HCT116 (cell line): ENCODE measurements at regions not wholly inside any gene's neighbourhood (a gene's known extent, or its start where the extent isn't known, plus 50 kb on each side); places are given as distances from the start of the nearest gene placed in this dataset.

Experiments
- ATAC-seq: fragments of 200-7000 bp; cut with Tn5 transposase; 2 replicates; pipeline ENCODE4 v1.9.1; 2020; ENCODE audit warnings: mild to moderate bottlenecking, moderate library complexity
- BruUV-seq: library from RNA; stranded (reverse); fragments of 400-500 nt; replicated peaks from 2 replicates; lab custom pipeline; 2021; lab: Mats Ljungman, UMichigan
- CTCF ChIA-PET: fragments of 300-600 bp; sonication (Branson Sonifier 250); formaldehyde crosslinking; loops from one replicate; lab custom pipeline; 2021; ENCODE audit warnings: antibody characterized with exemption; lab: Charles Lee
- POLR2A ChIA-PET: fragments of 300-600, 350-600 bp; sonication (Branson Sonifier 250); formaldehyde crosslinking; loops from one replicate; lab custom pipeline; 2021; ENCODE audit warnings: antibody characterized with exemption; lab: Charles Lee
- RAD21 ChIA-PET, 2 experiments: fragments of 300-600 bp; sonication (Branson Sonifier 250); formaldehyde crosslinking; loops; one replicate each; lab custom pipeline; 2023; ENCODE audit warnings: low total read pairs in 2 of 2; ENCODE audit not compliant: uncharacterized antibody in 2 of 2, unreplicated experiment in 2 of 2, low non-redundant PET in 1 of 2; lab: Charles Lee
- DNase-seq: peaks from one replicate; pipeline ENCODE4 v3.0.0-alpha.2; 2010; ENCODE audit warnings: low read depth, low spot score
- H2AFZ ChIP-seq: fragments of 200-600 bp; shearing (Covaris generic), sonication (generic); 2 replicates; pipeline ENCODE4 v1.6.1; 2017; ENCODE audit warnings: low read depth, mixed run types, mixed read lengths, antibody characterized with exemption, low read length; ENCODE audit not compliant: poor library complexity, severe bottlenecking
- H3K27ac ChIP-seq: 2 replicates; pipeline ENCODE4 v1.5.1; 2012; ENCODE audit warnings: low read depth, low read length
- H3K27me3 ChIP-seq: fragments of 200-600 bp; sonication (generic); 2 replicates; pipeline ENCODE4 v1.6.1; 2016; ENCODE audit warnings: mixed run types, low read length, mixed read lengths; ENCODE audit not compliant: insufficient read depth
- H3K36me3 ChIP-seq, 2 experiments: fragments of 200-500 bp in 1 of 2; fragments of 200-600 bp in 1 of 2; sonication (Bioruptor generic) in 1 of 2; sonication (generic) in 1 of 2; 2 replicates each; pipeline versions ENCODE4 v1.5.1 to v1.6.1; 2014 to 2016; ENCODE audit warnings: low read length in 2 of 2, inconsistent platforms in 1 of 2, mixed read lengths in 1 of 2, mixed run types in 1 of 2; ENCODE audit not compliant: insufficient read depth in 2 of 2, control insufficient read depth in 1 of 2
- H3K4me1 ChIP-seq, 2 experiments: fragments of 200-600 bp in 1 of 2; sonication (generic) in 1 of 2; 2 replicates each; pipeline versions ENCODE4 v1.5.1 to v1.6.1; 2012 to 2017; ENCODE audit warnings: low read length in 2 of 2, inconsistent platforms in 1 of 2, mild to moderate bottlenecking in 1 of 2, mixed read lengths in 1 of 2, mixed run types in 1 of 2, moderate library complexity in 1 of 2; ENCODE audit not compliant: insufficient read depth in 2 of 2, control insufficient read depth in 1 of 2
- H3K4me2 ChIP-seq: fragments of 200-600 bp; sonication (generic); 2 replicates; pipeline ENCODE4 v1.6.1; 2017; ENCODE audit warnings: mixed run types, low read length, mixed read lengths
- H3K4me3 ChIP-seq, 2 experiments: fragments of 200-600 bp in 1 of 2; sonication (generic) in 1 of 2; replicated peaks in 1 of 2; 2 replicates each; pipeline ENCODE4 v1.5.1; 2011 to 2016; ENCODE audit warnings: low read length in 2 of 2, control low read depth in 1 of 2, low read depth in 1 of 2, mild to moderate bottlenecking in 1 of 2, mixed read lengths in 1 of 2, mixed run types in 1 of 2
- H3K79me2 ChIP-seq: fragments of 200-600 bp; sonication (generic); 2 replicates; pipeline ENCODE4 v1.6.1; 2017; ENCODE audit warnings: mild to moderate bottlenecking, mixed run types, low read length, moderate library complexity, mixed read lengths; ENCODE audit not compliant: insufficient read depth
- H3K9ac ChIP-seq: fragments of 200-600 bp; sonication (generic); 2 replicates; pipeline ENCODE4 v1.6.1; 2016; ENCODE audit warnings: low read length, mixed read lengths
- H3K9me2 ChIP-seq: fragments of 200-600 bp; sonication (generic), shearing (Covaris generic); 2 replicates; pipeline ENCODE4 v1.6.1; 2017; ENCODE audit warnings: mixed run types, mild to moderate bottlenecking, moderate library complexity; ENCODE audit not compliant: insufficient read depth
- H3K9me3 ChIP-seq, 2 experiments: fragments of 200-500 bp in 1 of 2; fragments of 200-600 bp in 1 of 2; sonication (Bioruptor generic) in 1 of 2; sonication (generic) in 1 of 2; 2 replicates each; pipeline ENCODE4 v1.6.1; 2014 to 2017; ENCODE audit warnings: low read length in 2 of 2, mixed read lengths in 2 of 2, inconsistent platforms in 1 of 2, low read depth in 1 of 2, mild to moderate bottlenecking in 1 of 2, mixed run types in 1 of 2, moderate library complexity in 1 of 2; ENCODE audit not compliant: control insufficient read depth in 1 of 2, insufficient read depth in 1 of 2
- H4K20me1 ChIP-seq: fragments of 200-600 bp; sonication (generic), shearing (Covaris generic); 2 replicates; pipeline ENCODE4 v1.6.1; 2017; ENCODE audit warnings: mixed run types, mild to moderate bottlenecking, moderate library complexity; ENCODE audit not compliant: insufficient read depth
- CBX3 ChIP-seq: IDR thresholded peaks from 2 replicates; pipeline ENCODE4 v1.6.1; 2012; ENCODE audit warnings: low read depth
- CTCF ChIP-seq, 3 experiments: fragments of 200-600 bp in 1 of 3; sonication (generic) in 1 of 3; IDR thresholded peaks in 2 of 3; conservative IDR thresholded peaks in 1 of 3; 2 replicates each; pipeline ENCODE4 v1.5.1; 2012 to 2017; ENCODE audit warnings: low read depth in 2 of 3, low read length in 2 of 3, antibody characterized with exemption in 1 of 3, borderline replicate concordance in 1 of 3, control low read depth in 1 of 3, mild to moderate bottlenecking in 1 of 3, mixed read lengths in 1 of 3, mixed run types in 1 of 3, moderate library complexity in 1 of 3; ENCODE audit not compliant: insufficient read depth in 1 of 3
- EGR1 ChIP-seq: IDR thresholded peaks from 2 replicates; pipeline ENCODE4 v1.6.1; 2012; ENCODE audit warnings: low read depth
- ELF1 ChIP-seq: IDR thresholded peaks from 2 replicates; pipeline ENCODE4 v1.6.1; 2012; ENCODE audit warnings: low read depth, borderline replicate concordance
- EZH2 ChIP-seq: fragments of 200-600 bp; sonication (generic); IDR thresholded peaks from 2 replicates; pipeline ENCODE4 v1.6.1; 2017; ENCODE audit warnings: antibody characterized with exemption, mixed run types
- EZH2phosphoT487 ChIP-seq: fragments of 200-600 bp; IDR thresholded peaks from 2 replicates; pipeline ENCODE4 v1.6.1; 2018; ENCODE audit warnings: antibody characterized with exemption, borderline replicate concordance
- FOSL1 ChIP-seq: IDR thresholded peaks from 2 replicates; pipeline ENCODE4 v1.6.1; 2012; ENCODE audit warnings: low read depth
- MAX ChIP-seq: IDR thresholded peaks from 2 replicates; pipeline ENCODE4 v1.6.1; 2012
- POLR2A ChIP-seq: IDR thresholded peaks from 2 replicates; pipeline ENCODE4 v1.7.0; 2011; ENCODE audit warnings: borderline replicate concordance; ENCODE audit not compliant: insufficient read depth, insufficient read length; ENCODE audit errors: extremely low read depth
- POLR2AphosphoS5 ChIP-seq: IDR thresholded peaks from 2 replicates; pipeline ENCODE4 v1.6.1; 2011; ENCODE audit warnings: mild to moderate bottlenecking, low read depth, low read length, moderate library complexity
- RAD21 ChIP-seq: IDR thresholded peaks from 2 replicates; pipeline ENCODE4 v1.6.1; 2012; ENCODE audit warnings: low read depth, mild to moderate bottlenecking
- TCF7L2 ChIP-seq: IDR thresholded peaks from 2 replicates; pipeline ENCODE4 v1.7.0; 2011; ENCODE audit warnings: borderline replicate concordance, inconsistent platforms; ENCODE audit not compliant: insufficient read depth, insufficient read length; ENCODE audit errors: extremely low read depth
- ZFX ChIP-seq: fragments of 450-650 bp; IDR thresholded peaks from 2 replicates; pipeline ENCODE4 v1.6.1; 2017
- ZNF274 ChIP-seq: fragments of 200-500 bp; sonication (Bioruptor generic); IDR thresholded peaks from 2 replicates; pipeline ENCODE4 v1.6.1; 2014; ENCODE audit warnings: mild to moderate bottlenecking, low read depth, low read length, inconsistent platforms
- intact Hi-C: fragments of 100-400 bp; cut with micrococcal nuclease; formaldehyde crosslinking; loops from 2 replicates; pipeline ENCODE4 v1.10.0; 2022
- TF ChIP-seq, protein P1 (sequence below): IDR thresholded peaks from 2 replicates; pipeline ENCODE4 v1.6.1; 2011; ENCODE audit warnings: mild to moderate bottlenecking, low read length, moderate library complexity; ENCODE audit not compliant: insufficient replicate concordance; ENCODE audit errors: extremely low read depth
- TF ChIP-seq, protein P2 (sequence below): IDR thresholded peaks from 2 replicates; pipeline ENCODE4 v1.6.1; 2012

DNA sequence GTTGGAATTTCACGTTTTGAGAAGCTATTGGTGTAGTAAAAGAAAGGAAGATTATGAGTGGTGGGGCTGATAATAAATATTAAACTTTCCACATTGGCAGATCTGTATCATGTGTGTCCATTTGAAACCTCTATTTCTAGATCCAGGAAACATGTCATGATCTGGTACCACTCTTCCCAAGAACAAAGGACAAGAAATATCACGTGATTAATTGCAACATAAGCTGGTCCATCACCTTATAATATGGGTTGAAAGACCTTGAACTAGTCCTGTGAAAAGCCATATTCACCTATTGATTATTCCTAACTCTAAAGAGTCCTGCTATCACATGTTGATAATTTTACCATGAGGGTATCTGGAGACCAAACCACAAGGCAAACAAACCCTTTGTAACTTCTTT lies 335.3 kb upstream of the SMIM21 start:
- no peaks in the 10 kb centered on the region for H3K79me2 ChIP-seq
- H3K27me3 ChIP-seq = 0 out of 2 replicates have a peak, but pooled peaks cover 7% of the 10 kb centered on the region
- H2AFZ ChIP-seq = no peak overlapping the region
- H3K9me3 ChIP-seq = no peaks in the 10 kb centered on the region
- H3K4me2 ChIP-seq = no peak overlapping the region
- H3K4me1 ChIP-seq = no peaks in the 10 kb centered on the region
- intact Hi-C loops = no loop called here
- ATAC-seq = no peak
- ChIA-PET POLR2A (no interaction called here), CTCF (no interaction called here), RAD21 (no interaction called here)
- no peak overlapping the region for H3K9ac ChIP-seq
- no peak for DNase-seq
- no peaks in the 10 kb centered on the region for H3K36me3 ChIP-seq
- H4K20me1 ChIP-seq = no peaks in the 10 kb centered on the region
- no TSS peak for BruUV-seq
- H3K27ac ChIP-seq = no peak overlapping the region
- no peak for TF ChIP-seq EZH2phosphoT487
- TF ChIP-seq ELF1 = no peak
- no peaks in the 10 kb centered on the region for H3K9me2 ChIP-seq
- H3K4me3 ChIP-seq = no peak overlapping the region

GRCh38 chr18:75760208-75760607 lies 332.7 kb upstream of the SMIM21 start:
- DNase-seq = no peak
- ATAC-seq = no peak
- intact Hi-C loops = no loop called here

More at GRCh38 chr18:75760208-75760607, 332.7 kb upstream of the SMIM21 start:
- Histone ChIP-seq H2AFZ (no peak overlapping the region), H3K9me2 (no peaks in the 10 kb centered on the region), H3K4me2 (no peak overlapping the region), H3K4me1 (no peaks in the 10 kb centered on the region), H3K27ac (no peak overlapping the region), H4K20me1 (no peaks in the 10 kb centered on the region), H3K9me3 (no peaks in the 10 kb centered on the region), H3K79me2 (no peaks in the 10 kb centered on the region), H3K9ac (no peak overlapping the region), H3K36me3 (no peaks in the 10 kb centered on the region), H3K27me3 (0 out of 2 replicates have a peak, but pooled peaks cover 7% of the 10 kb centered on the region), H3K4me3 (no peak overlapping the region)
- ChIA-PET CTCF (no interaction called here), POLR2A (no interaction called here), RAD21 (no interaction called here)
- no TSS peak for BruUV-seq
- TF ChIP-seq TCF7L2 (no peak), POLR2AphosphoS5 (no peak), EZH2phosphoT487 (no peak), EZH2 (no peak), POLR2A (no peak), CBX3 (no peak), EGR1 (no peak), ZFX (no peak), ZNF274 (no peak), RAD21 (no peak), FOSL1 (no peak), MAX (no peak), CTCF (IDR thresholded peaks at IDR 0.05 in 2 of 3, conservative IDR thresholded peaks at IDR 0.05 in 1 of 3; ENCODE audit: borderline replicate concordance in 1 of 3, insufficient read depth in 1 of 3, low read depth in 2 of 3, low read length in 2 of 3) (no peak)
- TF ChIP-seq, protein P1, sequence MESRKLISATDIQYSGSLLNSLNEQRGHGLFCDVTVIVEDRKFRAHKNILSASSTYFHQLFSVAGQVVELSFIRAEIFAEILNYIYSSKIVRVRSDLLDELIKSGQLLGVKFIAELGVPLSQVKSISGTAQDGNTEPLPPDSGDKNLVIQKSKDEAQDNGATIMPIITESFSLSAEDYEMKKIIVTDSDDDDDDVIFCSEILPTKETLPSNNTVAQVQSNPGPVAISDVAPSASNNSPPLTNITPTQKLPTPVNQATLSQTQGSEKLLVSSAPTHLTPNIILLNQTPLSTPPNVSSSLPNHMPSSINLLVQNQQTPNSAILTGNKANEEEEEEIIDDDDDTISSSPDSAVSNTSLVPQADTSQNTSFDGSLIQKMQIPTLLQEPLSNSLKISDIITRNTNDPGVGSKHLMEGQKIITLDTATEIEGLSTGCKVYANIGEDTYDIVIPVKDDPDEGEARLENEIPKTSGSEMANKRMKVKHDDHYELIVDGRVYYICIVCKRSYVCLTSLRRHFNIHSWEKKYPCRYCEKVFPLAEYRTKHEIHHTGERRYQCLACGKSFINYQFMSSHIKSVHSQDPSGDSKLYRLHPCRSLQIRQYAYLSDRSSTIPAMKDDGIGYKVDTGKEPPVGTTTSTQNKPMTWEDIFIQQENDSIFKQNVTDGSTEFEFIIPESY = no peak
- TF ChIP-seq, protein P2, sequence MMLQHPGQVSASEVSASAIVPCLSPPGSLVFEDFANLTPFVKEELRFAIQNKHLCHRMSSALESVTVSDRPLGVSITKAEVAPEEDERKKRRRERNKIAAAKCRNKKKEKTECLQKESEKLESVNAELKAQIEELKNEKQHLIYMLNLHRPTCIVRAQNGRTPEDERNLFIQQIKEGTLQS = no peak
